ENCODE measurements at regions not wholly inside any gene's neighbourhood (a gene's known extent, or its start where the extent isn't known, plus 50 kb on each side); places are given as distances from the start of the nearest gene placed in this dataset.

DNA sequence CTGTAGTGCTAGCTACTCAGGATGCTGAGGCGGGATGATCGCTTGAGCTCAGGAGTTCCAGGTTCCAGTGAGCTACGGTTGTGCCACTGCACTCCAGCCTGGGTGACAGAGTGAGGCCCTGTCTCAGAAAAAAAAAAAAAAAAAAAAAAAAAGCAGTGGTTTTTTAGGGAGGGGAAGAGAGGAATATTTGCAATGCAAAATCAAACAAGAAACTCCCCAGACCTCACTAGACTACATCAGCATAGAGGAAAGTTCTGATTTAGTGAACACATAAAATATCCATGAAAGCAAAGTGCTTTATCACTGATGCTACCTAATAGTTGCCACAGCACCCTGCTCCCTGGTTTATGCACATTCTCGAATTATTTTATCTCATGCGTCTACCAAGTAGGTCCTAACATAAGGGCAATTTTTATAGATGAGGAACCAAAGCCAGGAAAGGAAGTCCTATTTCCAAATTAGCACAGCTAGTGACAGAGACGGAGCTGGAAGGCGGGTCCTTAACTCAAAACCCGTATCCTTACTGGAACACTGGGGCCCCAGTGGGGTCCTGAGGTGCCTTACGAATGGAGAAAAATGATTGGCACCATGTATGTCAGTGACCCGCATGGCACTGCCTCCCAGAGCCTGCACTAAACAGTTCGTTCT lies 50.7 kb upstream of the GPR157 start:
- DNase-seq (ENCODE audit: low spot score), result no peak

DNA sequence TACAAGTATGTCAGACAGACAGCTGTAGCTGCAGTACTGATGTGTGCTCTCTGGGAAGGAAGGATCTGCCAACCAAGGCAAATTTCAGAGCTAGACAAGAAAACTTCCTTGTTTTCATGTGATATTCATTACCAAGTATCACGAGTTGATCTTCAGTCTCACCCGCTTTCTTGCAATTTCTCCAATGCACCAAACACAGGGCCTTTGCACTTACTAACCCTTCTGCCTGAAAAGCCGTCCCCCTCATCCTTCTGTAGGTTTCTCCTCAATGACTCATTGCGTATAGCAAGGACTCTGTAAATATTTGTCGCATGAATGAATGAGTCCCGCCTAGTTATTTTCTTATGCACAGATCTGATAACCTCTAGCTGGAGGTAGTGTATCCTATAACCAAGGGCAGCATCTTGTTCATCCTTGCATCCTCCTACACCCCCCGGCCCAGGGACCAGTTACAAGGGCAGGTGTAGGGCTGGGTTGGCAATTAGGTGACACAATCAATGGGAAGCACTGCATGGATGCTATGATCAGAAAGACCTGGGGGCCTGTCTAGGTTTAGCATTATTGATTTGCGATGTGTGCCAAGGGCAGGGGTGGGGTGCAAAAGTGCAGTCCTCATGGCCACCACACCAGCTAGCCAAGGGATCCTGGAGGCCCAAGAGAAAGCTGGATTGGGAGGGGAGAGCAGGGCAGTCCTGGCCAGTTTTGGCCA lies 51.4 kb upstream of the GPR157 start:
- no peak for DNase-seq (ENCODE audit: low spot score)

DNA sequence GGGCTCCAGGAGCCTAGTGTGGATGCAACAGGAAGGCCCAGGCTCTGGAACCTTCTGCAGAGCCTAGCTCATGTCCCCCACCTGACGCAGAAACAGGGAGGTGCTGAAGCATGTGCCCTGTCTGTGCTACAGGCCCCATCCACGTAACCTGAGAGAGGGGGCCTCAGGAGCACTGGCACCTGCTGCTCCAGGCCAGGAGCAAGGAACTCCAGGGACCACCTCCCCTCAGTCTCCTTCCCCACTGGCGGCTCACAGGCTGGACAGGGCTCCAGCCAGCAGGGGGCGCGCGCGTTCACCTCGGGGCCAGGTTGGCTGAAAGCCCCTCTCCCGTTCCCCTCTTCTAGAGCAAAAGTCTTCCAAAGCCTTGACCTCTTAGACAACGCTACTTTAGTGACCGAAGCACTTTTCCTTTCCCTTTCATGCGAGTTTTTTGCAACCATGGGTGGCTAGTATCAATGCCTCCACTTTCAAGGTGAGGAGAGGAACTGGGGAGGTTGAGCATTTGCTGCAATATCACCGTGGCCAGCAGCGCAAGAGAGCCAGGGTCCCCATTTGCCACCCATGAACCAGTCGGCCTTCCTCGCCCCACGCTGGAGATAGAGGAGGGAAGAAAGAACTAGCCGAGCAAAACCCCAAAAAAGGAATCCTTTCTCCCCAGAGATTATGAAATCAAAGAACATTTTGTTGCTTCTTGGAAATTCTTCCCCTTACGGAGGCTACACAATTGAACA lies 52.4 kb upstream of the GPR157 start:
- DNase-seq (ENCODE audit: low spot score), result peak; percentile 88

DNA sequence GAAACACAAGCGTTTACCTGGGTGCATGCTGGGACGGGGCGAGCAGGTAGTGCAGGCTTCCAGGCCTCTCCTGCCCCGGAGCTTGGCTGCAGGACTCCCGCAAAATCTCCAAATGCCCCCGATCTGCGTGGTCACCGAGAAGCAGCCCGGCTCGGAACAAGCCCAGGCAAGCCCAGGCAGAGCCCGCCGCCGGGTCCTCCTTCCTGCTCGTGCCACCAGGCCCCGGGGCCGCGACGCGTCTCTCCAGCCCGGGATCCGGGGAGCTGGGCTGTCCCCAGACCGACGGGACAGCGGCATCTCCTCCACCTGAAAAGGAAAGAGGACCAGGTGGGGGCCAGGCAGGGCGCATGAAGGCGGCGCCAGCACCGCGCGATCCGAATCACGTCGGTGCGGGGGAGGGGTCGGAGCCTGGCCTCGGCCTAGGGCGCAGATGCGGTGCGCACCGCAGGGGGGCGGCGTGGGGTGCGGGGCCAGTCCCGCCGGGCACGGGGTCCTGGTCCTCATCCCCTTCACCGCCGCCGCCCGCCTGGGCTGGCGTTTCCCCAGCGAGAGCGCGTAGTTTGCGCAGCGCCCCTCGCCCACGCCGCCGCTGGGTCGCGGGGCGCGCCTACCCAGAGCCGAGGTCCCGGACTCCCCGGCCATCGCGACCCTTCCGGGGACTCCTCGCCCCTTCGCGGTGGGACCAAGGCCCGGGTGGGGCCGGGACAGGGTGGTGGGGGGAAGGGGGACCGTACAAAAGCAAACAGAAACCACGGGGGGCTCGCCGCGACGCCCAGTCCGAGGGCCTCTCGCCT lies 52.4 kb upstream of the H6PD start:
- DNase-seq (ENCODE audit: low spot score), result peak; percentile 83

DNA sequence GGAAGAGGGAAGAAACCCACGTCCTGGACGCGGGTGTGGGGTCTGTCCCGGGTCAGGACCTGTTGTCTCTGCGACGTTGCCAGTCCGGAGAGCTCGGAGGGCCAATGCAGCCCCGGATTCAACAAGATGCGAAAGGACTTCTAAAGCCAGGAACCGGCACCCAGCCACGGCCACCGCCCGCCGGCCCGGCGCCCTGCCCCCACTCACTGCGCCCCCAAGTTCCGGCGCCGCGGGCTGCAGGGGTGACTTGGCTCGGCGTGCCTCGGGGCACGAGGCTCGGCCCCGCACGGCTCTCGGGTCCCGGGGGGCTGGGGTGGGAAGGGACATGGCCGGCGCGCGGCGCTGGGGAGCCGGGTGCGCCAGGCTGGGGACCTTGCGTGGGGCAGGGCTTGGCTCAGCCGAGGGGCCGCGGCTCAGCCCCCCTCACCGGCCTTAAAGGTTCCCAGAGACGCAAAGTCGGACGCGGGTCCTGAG lies 51.8 kb upstream of the H6PD start:
- DNase-seq (ENCODE audit: low spot score), result peak; percentile 69

DNA sequence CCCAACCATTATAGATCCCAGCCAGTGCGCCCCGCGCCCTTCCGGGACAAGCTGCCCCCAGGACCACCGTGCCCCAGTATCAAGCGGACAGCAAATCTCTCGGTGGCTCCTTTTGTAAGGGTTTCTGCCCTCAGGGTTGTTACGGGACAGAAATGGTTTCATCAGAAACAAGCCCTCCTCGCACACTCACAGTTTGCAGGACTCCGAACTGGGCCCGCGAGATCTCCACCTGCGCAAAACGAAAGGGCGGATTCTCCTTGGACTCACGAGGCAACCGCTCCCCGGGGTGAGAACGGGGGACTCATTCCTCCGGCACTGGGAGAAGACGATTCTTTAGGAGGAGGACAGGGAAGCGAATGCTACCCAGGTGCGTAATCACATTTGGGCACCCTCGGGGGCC lies 51.1 kb upstream of the H6PD start:
- no peak for DNase-seq (ENCODE audit: low spot score)

DNA sequence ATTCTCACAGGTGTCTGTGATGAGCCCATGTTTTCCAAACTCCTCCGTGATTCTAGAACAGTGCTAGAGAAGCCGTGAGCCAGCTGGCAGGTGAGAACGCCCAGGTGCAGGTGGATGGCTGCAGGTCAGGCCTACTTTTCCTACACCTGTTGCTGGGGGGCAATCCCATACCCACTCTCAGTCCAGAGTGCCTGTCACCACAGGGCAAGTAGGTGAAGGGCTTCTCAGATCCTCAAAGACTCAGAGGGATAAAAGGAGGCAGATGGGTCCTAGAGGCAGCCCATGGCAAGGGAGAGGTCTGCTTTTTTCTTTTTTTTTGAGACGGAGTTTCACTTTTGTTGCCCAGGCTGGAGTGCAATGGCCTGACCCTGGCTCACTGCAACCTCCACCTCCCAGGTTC lies 50.7 kb upstream of the H6PD start:
- DNase-seq (ENCODE audit: low spot score), result no peak

DNA sequence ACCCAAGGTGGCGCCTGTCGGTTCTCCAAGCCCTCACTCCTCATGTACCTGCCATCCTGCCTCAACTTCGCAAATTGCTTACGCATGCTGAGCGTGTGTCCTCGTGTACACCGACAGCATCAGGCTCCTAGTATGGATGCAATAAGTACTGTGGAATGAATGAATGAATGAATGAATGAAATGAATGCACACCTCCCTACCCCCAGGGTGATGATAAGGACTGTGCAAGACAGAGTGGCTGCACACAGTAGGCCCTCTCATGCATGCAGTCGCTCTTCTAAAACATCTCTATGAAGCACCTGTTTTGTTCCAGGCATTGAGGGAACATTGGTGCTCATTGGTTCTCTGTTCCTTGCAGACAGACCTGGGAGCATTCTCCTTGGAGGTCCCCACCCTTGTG lies 49.8 kb upstream of the H6PD start:
- no peak for DNase-seq (ENCODE audit: low spot score)

All from D341Med (cell line).